Tibial nerve (tissue), 4 donors: ENCODE measurements at regions not wholly inside any gene's neighbourhood (a gene's known extent, or its start where the extent isn't known, plus 50 kb on each side); places are given as distances from the start of the nearest gene placed in this dataset.
"Not testable (repeated sequence)": the region's sequence is repeated elsewhere in the genome, so short reads cannot be mapped to it uniquely, and the experiment has no call there.

Experiments used
- EP300 ChIP-seq, 2 donors: sonication (generic); formaldehyde crosslinking; IDR thresholded peaks; one replicate each; pipeline ENCODE4 v1.6.1; 2017; ENCODE audit warnings: antibody characterized with exemption in 2 of 2, mild to moderate bottlenecking in 1 of 2
- POLR2A ChIP-seq, 2 donors: fragments of 450-650 bp; IDR thresholded peaks; one replicate each; pipeline ENCODE4 v1.6.1; 2017; ENCODE audit warnings: antibody characterized with exemption in 2 of 2, mild to moderate bottlenecking in 2 of 2, moderate library complexity in 2 of 2
- TF ChIP-seq, protein P1 (sequence below), 5 experiments: fragments of 200-600 bp in 3 of 5; fragments of 450-650 bp in 2 of 5; sonication (generic) in 3 of 5; IDR thresholded peaks; one replicate each; pipeline ENCODE4 v1.5.1; 2016 to 2019; ENCODE audit warnings: antibody characterized with exemption in 5 of 5, mild to moderate bottlenecking in 3 of 5, moderate library complexity in 2 of 5

DNA sequence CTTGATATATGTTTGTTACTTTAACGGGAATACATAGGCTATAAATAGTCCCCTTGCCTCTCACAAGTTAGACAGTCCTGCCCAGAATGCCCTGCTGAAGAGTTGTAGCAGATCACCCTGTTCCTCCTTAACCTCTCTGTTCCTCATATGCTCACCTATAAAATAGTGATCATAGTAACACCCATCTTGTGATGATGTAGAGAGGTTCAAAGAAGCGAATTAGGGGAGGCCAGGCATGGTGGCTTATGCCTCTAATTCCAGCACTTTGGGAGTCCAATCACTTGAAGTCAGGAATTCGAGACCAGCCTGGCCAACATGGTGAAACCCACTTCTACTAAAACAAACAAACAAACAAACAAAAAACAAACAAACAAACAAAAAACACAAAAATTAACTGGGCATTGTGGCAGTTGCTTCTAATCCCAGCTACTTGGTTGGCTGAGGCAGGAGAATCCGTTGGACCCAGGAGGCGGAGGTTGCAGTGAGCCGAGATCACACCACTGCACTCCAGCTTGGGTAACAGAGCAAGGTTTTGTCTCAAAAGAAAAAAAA, 518.5 kb upstream of the TPTE start:
- TF ChIP-seq, protein P1, sequence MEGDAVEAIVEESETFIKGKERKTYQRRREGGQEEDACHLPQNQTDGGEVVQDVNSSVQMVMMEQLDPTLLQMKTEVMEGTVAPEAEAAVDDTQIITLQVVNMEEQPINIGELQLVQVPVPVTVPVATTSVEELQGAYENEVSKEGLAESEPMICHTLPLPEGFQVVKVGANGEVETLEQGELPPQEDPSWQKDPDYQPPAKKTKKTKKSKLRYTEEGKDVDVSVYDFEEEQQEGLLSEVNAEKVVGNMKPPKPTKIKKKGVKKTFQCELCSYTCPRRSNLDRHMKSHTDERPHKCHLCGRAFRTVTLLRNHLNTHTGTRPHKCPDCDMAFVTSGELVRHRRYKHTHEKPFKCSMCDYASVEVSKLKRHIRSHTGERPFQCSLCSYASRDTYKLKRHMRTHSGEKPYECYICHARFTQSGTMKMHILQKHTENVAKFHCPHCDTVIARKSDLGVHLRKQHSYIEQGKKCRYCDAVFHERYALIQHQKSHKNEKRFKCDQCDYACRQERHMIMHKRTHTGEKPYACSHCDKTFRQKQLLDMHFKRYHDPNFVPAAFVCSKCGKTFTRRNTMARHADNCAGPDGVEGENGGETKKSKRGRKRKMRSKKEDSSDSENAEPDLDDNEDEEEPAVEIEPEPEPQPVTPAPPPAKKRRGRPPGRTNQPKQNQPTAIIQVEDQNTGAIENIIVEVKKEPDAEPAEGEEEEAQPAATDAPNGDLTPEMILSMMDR (IDR thresholded peaks at IDR 0.05), result not testable (repeated sequence)
- TF ChIP-seq POLR2A, EP300 (IDR thresholded peaks at IDR 0.05): not testable (repeated sequence)
